GM18873 (cell line): ENCODE measurements at regions not wholly inside any gene's neighbourhood (a gene's known extent, or its start where the extent isn't known, plus 50 kb on each side); places are given as distances from the start of the nearest gene placed in this dataset.

Experiments used
- ATAC-seq: cut with Tn5 transposase; IDR thresholded peaks from one replicate; pipeline ENCODE4 v1.9.1; 2021; ENCODE audit warnings: mild to moderate bottlenecking, moderate library complexity, moderate number of reproducible peaks; ENCODE audit not compliant: unreplicated experiment, low FRiP score

- ATAC-seq: no peak
Observed at GRCh38 chr6:103062136-103062535, 1668.6 kb downstream of the GRIK2 start.

GRCh38 chr6:103047567-103047966 is 1654.1 kb downstream of the GRIK2 start:
- ATAC-seq: no peak

GRCh38 chr6:103042336-103042735 is 1648.8 kb downstream of the GRIK2 start:
- no peak for ATAC-seq

- no peak for ATAC-seq
Observed at GRCh38 chr6:103036846-103037245, 1643.3 kb downstream of the GRIK2 start.

GRCh38 chr6:103027271-103027931 is 1633.9 kb downstream of the GRIK2 start:
- no peak for ATAC-seq

GRCh38 chr6:103018426-103018825 is 1624.9 kb downstream of the GRIK2 start:
- no peak for ATAC-seq

GRCh38 chr6:103017878-103018277 is 1624.4 kb downstream of the GRIK2 start:
- no peak for ATAC-seq

- no peak for ATAC-seq
Observed at GRCh38 chr6:103011605-103012004, 1618.1 kb downstream of the GRIK2 start.

- ATAC-seq: no peak
Observed at GRCh38 chr6:103002282-103002681, 1608.8 kb downstream of the GRIK2 start.

- no peak for ATAC-seq
Observed at GRCh38 chr6:103001724-103002123, 1608.2 kb downstream of the GRIK2 start.

GRCh38 chr6:103000688-103001087 is 1607.2 kb downstream of the GRIK2 start:
- ATAC-seq: no peak

- ATAC-seq: no peak
Observed at GRCh38 chr6:102995491-102995890, 1602.0 kb downstream of the GRIK2 start.

GRCh38 chr6:102994866-102995265 is 1601.4 kb downstream of the GRIK2 start:
- no peak for ATAC-seq

GRCh38 chr6:102986086-102986485 is 1592.6 kb downstream of the GRIK2 start:
- ATAC-seq: no peak

GRCh38 chr6:102984357-102984756 is 1590.8 kb downstream of the GRIK2 start:
- ATAC-seq: no peak

- ATAC-seq: no peak
Observed at GRCh38 chr6:102981490-102982015, 1588.0 kb downstream of the GRIK2 start.

GRCh38 chr6:102980951-102981350 is 1587.4 kb downstream of the GRIK2 start:
- no peak for ATAC-seq

GRCh38 chr6:102961902-102962301 is 1568.4 kb downstream of the GRIK2 start:
- no peak for ATAC-seq

- ATAC-seq: no peak
Observed at GRCh38 chr6:102950967-102951366, 1557.5 kb downstream of the GRIK2 start.

- no peak for ATAC-seq
Observed at GRCh38 chr6:102944475-102944874, 1551.0 kb downstream of the GRIK2 start.

GRCh38 chr6:102942206-102942605 is 1548.7 kb downstream of the GRIK2 start:
- no peak for ATAC-seq

GRCh38 chr6:102936959-102937358 is 1543.5 kb downstream of the GRIK2 start:
- no peak for ATAC-seq
